ENCODE measurements at regions not wholly inside any gene's neighbourhood (a gene's known extent, or its start where the extent isn't known, plus 50 kb on each side); places are given as distances from the start of the nearest gene placed in this dataset.

DNA sequence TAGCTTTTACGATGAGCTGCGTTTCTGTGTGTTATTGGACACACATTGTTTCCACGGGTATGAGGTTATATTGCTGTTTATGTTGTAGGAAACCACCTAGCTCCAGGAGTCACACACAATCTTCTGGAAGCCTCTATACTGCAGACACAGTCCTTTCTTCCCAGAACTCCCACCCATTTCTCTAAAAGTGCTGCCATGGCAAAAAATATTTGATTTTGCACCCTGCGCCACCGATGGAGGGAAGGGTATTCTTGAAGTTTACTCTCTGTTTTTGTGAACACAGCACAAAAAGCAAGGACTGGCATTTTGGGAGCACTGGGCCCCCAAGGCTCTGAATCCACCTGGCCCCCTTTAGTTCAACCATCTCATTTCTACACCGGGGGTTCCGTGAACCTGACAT lies 187.5 kb downstream of the ICE1 start:
- no peak for DNase-seq (ENCODE audit: low read depth)

DNA sequence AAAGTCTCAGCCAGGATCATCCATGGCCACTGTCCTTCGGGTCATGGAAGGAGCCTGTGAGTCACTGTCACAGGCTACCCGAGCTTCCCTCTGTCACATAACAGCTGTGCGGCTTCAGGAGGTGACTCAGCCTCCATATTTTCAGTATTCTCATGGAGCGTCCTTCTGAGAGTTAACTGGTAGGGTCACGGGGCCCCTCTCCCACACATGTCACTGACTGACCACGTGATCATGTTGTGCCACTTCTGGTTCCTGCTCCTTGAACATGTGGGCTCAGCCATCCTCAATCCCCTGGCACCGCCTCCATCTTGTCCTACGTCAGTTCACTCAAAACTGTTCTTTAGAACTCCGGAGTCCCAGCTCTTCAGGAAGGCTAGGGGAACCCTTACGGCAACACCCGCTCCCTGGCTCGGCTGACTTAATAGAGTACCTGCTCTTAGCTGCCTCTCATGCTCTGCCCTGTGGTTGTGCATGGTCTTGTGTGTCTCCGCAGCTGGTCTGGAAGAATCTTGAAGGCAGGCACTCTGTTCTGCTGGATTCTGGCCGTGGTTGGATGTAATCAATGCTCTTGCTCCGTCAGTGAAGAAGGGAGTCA lies 182.8 kb downstream of the ICE1 start:
- peak; percentile 49 for DNase-seq (ENCODE audit: low read depth)

- no peak for DNase-seq (ENCODE audit: low read depth)
Measured at GRCh38 chr5:5602554-5602953, 180.1 kb downstream of the ICE1 start.

DNA sequence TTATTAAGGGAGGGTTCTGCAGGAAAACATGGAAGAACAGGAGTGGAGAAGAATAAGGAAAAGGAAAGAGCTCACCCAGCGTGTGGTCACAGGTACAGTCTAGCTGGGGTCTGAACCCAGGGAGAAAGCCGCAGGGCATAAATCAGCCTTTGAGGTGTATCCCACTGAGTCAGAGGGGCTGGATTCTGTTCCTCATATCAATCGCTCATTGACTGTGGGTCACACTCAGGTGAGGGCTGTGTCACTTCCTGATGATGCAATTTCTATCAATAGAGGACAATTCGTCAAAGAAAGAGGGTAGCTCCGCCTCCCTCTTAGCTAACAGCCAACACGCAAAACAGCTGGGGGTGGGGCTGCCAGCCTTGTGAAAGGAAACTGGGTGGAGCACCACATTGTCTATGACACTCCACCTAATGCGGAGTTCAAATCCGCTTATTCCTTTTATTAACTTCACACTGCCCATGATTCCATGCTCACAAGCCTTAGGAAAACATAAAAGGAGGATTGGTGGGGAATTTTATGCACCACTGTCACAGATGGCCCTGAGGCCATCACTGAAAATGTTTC lies 176.2 kb downstream of the ICE1 start:
- peak; percentile 71 for DNase-seq (ENCODE audit: low read depth)

DNA sequence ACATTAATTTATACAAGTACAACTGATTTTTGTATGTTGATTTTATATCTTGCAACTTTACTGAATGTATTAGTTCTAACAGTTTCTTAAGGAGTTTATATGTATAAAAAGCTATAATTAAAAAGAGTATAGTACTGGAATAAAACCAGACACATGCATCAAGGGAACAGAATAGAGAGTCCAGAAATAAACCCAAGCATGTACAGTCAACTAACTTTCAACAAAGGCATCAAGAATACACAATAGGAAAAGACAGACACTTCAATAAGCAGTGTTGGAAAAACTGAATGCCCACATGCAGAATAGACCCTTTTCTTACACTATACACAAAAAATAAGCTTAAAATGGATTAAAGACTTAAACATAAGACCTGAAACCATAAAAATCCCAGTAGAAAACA lies 170.9 kb downstream of the ICE1 start:
- no peak for DNase-seq (ENCODE audit: low read depth)

DNA sequence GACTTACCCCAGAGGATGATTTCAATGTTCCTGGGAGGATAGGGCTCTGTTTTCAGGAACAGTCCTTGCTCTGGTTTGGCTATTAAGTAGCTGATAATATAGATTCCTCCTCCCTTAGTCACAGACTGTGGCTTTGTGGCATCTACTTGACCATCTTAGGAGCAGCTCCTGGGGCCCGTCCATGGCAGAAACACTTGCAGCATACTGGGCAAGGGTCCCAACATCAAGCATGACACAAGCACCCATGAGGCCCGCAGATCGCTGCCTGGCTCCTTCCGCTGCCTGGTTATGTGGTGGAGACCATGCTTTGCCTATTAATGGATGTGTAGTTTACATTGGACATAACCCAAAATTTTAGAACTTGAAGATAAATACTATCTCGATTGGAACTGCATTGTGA lies 170.1 kb downstream of the ICE1 start:
- no peak for DNase-seq (ENCODE audit: low read depth)

GRCh38 chr5:5591567-5591966 lies 169.1 kb downstream of the ICE1 start:
- no peak for DNase-seq (ENCODE audit: low read depth)

DNA sequence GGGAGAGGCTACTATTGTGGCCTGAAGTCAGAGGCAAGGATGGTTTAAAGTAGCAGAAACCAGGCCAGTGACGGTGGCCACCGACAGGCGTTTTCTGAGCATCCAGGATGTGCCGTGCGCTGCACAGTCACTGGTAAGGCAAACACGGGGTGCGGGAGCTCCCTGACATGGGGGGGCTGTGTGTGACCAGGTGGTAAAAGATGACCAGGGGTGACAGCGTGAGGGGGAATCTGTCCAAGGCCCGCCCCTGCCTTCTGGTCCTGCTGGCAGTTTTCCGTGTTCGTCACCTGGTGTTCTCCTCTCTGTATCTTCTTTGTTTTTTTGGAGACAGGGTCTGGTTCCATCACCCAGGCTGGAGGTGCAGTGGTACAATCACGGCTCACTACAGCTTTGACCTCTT lies 167.4 kb downstream of the ICE1 start:
- DNase-seq (ENCODE audit: low read depth), result no peak

GRCh38 chr5:5588887-5589826 lies 166.7 kb downstream of the ICE1 start:
- DNase-seq (ENCODE audit: low read depth), result no peak

- no peak for DNase-seq (ENCODE audit: low read depth)
Measured at GRCh38 chr5:5588386-5588785, 165.9 kb downstream of the ICE1 start.

GRCh38 chr5:5587474-5587873 lies 165.0 kb downstream of the ICE1 start:
- DNase-seq (ENCODE audit: low read depth), result no peak

DNA sequence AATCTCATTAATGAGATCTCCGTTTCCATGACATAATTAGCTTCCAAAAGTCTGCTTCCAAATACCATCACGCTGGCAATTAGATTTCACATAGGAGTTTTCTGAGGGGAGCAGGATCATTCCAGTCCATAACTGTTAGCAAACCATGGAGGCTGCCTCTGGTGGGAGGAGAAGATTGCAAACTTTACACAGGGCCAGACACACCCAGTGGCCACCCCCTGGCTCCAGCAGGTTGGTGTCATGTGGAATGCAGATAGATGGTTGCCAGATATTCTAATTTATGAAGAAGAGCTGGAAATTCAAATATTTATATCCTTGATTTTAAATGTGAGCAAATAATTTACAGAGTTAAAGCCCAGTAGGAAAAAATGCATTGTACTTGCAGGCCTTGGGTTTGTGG lies 164.2 kb downstream of the ICE1 start:
- no peak for DNase-seq (ENCODE audit: low read depth)

- no peak for DNase-seq (ENCODE audit: low read depth)
Measured at GRCh38 chr5:5585751-5586341, 163.4 kb downstream of the ICE1 start.

DNA sequence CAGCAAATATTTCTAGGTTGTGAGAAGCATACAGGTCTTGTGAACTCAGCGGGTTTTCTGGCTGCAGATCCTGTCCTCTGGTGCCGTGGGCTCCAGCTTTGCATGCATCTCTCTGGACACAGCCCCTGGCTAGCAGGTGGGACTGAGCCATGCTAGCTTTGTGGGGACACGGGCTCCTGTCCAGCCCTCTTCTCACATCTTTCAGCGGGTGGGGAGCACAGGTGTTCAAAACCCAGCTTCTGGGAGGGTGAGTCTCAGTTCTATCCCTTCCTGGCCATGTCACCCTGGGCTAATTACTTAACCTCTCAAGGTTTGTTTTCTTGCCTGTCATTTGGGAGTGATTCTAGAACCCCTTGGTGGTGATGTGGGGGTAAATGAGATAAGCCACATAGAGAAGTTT lies 162.3 kb downstream of the ICE1 start:
- no peak for DNase-seq (ENCODE audit: low read depth)

DNA sequence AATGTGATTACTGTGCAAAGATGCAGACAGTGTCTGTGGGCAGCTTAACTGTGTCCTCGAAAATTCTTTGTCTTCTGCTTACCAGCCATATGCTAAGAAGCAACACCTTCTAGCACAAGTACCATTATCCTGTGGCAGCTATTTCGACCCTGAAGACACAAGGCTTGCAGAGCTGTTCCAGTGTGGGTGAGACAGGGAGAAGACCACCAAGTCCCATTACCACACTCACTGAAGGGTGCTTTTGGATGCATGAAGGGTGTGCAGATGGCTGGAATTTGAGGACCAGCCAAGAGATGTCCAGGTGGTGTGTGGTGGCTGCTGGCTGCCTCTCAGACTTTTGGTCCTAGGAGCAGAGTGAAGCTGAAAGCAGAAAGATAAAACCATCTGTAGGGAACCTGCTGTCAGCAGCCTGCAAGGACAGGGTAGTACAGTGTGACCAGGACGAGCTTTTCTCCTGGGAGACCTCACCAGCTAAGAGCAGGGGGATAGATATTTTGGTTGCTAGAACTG lies 161.8 kb downstream of the ICE1 start:
- no peak for DNase-seq (ENCODE audit: low read depth)

DNA sequence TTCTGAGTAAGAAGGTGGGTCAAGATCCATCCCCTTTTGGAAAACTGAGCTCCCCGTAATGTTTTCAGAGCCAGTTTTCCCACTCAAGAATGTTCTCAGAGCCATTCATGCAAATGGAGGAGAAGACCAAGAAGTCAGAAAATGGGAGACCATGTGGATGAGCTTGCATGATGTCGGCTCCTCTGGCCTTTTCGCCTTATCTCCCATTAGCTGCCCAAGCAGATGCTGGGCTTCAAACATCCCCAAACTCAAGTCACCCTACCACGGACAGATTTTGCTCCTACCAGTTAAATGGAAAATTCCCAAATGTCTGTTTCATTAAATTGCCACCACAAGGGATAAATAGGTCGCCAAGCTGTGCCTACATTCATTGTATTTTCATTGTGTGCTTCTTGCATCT lies 161.4 kb downstream of the ICE1 start:
- no peak for DNase-seq (ENCODE audit: low read depth)

GRCh38 chr5:5583023-5583765 lies 160.7 kb downstream of the ICE1 start:
- no peak for DNase-seq (ENCODE audit: low read depth)

DNA sequence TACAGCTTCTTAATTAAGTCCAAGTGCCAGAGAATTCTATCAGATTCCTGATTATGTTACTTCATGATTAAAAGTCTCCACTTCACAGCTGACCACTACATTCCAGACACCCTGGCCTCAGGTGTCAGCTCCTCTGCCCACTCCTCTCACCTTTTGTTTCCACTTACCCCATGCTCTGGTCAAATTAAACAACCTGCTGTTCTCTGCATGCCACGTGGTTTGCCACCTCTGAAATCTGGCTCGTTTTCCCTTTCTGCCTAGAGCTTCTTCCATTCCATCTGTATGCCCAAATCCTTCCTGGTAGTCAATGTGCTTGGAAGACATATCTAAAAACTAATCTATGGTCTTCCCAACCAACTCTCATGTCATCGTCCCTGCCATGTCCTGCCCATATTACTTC lies 158.6 kb downstream of the ICE1 start:
- no peak for DNase-seq (ENCODE audit: low read depth)

DNA sequence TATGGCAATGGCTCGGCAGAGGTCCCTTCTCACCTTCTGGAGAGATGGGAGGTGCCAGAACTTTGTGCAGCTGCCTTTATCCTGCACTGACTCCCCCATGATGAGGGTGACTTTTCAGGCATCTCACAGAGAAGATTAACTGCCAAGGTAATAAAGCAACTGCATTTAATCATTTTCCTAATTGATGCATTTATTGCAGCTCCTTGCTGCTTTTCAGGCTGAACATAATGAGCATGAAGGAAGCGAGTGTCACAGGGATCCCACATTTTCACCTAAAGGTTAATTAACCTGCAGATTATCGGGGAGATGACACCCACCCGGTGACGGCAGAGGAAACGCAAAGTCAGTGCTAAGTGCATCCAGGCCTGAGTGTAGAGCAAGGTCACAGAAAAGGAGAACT lies 154.3 kb downstream of the ICE1 start:
- DNase-seq (ENCODE audit: low read depth), result no peak

DNA sequence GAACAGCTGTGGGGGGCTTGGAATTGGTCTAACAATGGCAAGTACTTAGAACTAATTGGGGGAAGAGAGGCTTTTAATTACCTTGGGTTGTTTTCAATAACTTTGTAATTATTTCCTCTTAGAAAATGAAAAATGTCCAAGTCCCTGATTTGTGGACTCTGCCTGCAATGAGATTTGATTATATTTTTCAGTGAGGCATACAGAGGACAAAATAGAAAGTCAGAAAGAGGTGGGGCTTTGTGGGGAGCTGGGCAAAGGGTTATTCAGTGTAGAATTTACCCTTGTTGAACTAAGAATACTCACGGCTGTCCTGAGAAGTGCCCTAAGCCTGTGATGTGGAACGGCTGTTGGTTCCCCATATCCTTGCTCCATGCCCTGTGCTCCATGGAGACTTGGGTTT lies 153.0 kb downstream of the ICE1 start:
- no peak for DNase-seq (ENCODE audit: low read depth)

DNA sequence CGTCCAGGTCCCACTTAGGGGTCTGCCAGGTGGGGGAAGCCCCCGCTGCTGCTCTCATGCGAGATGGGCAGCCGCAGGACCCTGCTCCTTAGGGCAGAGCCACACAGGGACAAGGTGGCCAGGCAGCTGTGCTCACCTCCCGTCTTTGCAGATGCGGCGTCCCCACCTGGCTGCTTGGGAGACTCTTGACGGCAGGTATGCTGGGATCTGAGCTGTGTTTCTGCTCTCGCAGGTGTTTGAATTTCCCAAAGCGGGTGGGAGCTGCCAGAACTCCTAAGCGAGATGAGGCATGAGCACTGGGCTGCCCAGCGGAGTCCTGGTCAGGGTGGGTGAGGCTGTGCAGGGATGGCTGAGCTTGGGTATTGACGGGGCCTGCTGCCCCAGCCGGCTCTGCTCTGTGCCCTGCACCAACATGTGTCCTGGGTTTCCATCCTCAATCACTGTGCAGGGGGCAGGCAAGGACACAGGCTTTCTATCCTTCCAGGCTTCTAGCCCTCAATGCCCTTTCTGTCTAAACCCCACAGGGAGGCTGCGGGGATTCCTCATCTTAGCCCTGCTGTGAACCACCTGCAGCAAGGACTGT lies 151.4 kb downstream of the ICE1 start:
- no peak for DNase-seq (ENCODE audit: low read depth)
